HG03196 (cell line): ENCODE measurements at regions not wholly inside any gene's neighbourhood (a gene's known extent, or its start where the extent isn't known, plus 50 kb on each side); places are given as distances from the start of the nearest gene placed in this dataset.
"Not testable (repeated sequence)": the region's sequence is repeated elsewhere in the genome, so short reads cannot be mapped to it uniquely, and the experiment has no call there.

Experiments
- ATAC-seq: cut with Tn5 transposase; IDR thresholded peaks from one replicate; pipeline ENCODE4 v1.9.1; 2021; ENCODE audit not compliant: unreplicated experiment

DNA sequence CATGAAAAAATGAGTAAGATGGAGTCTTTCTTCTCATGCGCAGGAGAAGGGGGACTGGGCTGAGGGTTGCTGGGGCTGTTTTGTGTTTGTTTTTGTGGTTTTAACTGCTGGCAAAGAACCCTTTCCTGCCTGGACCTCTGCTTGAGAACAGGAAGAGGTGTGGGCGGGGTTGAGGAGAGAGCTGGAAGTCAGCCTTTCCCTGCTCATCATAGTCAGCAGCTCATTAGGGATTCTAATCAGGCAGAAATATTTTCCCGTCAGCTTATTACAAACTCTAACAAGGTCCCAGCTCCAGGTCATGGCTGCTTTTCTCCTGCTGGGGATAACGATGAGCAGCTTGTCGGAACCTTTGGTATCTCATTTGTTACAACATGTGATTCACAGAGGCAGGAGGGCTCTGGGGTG is 185.0 kb upstream of the NRXN3 start:
- no peak for ATAC-seq

DNA sequence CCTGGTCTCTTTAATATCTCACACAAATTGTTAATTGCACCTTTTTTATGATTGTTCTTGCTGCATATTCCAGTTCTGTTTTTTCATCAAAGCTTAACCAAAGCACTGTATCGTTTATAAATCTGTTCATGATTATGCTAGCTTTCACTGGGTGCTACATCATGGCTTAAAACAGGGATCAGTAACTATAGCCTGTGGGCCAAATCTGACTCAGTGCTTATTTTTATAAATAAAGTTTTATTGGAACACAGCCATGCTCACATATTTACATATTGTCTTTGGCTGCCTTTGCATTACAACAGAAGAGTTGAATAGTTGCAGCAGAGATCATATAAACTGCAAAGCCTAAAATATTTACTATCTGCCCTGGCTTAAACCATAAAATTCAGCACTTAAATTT is 183.4 kb upstream of the NRXN3 start:
- ATAC-seq: no peak

- ATAC-seq: no peak
Measured at GRCh38 chr14:77988096-77988870, 181.9 kb upstream of the NRXN3 start.

DNA sequence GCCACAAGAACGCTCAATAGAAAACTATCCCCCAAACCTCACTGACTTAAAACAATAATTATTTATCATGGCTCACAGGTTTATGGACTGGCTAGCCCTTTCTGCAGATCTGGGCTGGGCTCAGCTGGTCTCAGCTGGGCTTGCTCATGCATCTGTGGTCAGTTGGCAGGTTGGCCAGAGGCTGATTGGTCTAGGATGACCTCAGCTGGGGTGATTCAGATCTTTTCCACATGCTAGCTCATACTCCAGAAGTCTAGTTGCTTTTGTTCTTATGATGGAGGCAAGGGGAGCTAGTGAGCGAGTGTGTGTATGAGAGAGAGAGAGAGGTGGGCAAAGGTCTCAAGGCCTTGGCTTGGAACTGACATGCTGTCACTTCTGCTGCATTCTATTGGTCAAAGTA is 181.2 kb upstream of the NRXN3 start:
- ATAC-seq: no peak

DNA sequence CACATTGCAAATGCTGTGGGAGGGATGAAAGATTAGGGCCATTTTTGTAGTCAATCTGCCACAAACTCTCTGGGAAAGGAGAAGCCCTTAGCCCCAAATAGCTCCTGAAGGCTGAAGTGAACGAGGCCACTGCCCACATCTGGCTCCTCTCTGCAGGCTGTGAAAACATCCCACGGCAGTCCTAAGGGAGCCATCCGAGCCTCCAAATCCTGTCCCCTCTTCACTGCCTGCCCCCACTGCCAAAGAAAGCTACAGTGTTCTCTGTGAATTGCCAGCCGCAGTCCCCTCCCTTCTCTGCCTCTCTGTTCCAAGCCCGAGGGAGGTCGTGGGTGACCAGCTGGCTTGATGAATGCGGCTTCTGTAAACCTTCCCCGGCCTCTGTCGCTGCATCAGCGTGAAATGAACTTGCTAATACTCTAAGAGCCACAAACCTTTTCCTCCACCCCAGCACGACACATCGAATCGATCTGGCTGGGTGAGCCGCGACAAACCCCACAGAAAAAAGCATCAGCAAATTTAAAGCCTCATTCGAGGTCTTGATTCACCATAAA is 180.7 kb upstream of the NRXN3 start:
- ATAC-seq: no peak

DNA sequence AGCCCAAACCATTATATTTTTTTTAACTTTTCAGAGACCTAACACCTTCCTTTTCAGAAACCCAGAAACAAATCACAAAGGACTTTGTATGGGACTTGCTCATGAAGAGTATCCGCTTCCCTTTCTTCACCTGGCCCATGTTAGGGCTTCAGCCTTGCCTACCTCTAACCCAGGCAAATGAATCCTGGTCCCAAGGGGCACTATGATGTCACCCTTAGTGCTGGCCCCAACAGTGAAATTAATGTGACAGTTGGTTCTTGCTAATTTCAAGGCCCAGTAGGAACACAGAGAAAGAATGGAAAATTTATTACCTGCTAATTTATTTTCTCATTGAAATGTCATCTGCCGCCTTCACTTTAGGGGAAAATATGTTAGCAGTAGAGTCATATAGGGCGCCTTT is 179.8 kb upstream of the NRXN3 start:
- ATAC-seq: no peak

DNA sequence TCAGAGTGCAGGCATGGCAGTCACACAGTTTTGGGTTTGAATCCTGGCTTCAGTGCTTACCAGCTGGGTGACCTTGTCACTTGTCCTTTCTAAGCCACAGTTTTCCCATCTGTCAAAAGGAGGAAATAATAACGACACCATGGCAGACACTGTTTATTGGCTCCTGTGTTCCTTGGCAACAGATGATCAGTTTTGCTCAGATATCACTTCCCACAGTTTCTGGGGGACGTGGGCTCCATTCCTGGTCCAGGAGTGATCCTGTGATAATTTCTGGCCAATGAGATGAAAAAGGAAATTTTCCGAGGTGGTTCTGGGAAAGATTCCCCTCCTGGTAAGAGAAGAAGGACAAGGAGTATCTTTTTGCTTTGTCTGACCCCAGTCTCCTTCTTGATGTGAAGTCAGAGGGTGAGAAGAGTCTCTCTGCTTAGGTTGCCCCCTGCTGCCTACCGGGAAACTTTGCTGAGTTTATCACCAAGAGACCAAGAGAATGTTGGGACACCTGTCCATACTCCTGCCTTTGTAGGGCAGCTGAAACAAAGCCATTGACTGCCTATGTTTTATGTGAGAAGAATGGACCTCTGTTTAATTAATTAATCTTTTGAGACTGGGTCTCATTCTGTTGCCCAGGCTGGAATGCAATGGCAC is 178.9 kb upstream of the NRXN3 start:
- no peak for ATAC-seq

- no peak for ATAC-seq
Measured at GRCh38 chr14:78005325-78005724, 164.8 kb upstream of the NRXN3 start.

DNA sequence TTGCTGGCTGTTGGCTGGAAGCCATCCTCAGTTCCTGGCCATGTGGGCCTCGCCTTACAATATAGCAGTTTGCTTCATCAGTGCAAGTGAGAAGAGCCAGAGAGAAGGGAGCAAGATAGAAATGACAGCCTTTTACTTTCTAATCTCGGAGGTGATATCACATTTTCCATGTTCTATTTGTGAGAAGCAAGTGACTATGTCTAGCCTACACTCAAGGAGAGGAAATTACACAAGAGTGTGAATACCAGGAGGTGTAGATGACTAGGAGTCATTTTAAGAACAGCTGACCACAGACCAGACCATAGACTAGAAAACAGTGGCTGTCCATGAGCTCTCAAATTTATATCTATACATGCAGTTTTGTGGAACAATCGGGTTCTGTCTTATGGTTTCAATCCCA is 163.0 kb upstream of the NRXN3 start:
- no peak for ATAC-seq

DNA sequence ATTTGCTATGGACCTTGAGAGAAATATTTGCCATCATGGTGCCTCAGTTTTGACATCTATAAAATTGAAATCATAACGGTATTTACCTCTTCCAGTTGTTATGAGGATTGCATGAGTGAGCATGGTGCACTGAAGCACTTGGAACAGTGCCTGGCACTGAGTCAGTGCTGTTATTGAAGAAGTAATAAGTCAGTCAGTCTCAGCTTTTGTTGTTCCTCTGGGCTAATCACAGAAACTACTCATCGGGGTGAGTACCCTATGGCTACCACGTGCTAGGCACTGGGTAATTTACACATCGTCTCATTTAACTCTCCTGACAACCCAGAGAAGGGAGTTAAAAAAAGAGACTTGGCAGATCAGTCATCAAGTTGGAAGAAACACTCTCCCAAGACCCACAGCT is 159.5 kb upstream of the NRXN3 start:
- no peak for ATAC-seq

DNA sequence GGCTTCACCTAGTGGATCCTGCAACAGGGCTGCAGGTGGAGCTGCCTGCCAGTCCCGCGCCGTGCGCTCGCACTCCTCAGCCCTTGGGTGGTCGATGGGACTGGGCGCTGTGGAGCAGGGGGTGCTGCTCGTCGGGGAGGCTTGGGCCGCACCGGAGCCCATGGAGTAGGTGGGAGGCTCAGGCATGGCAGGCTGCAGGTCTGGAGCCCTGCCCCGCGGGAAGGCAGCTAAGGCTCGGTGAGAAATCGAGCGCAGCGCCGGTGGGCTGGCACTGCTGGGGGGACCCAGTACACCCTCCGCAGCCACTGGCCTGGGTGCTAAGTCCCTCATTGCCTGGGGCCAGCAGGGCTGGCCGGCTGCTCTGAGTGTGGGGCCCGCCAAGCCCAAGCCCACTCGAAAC is 156.3 kb upstream of the NRXN3 start:
- ATAC-seq: not testable (repeated sequence)

- no peak for ATAC-seq
Measured at GRCh38 chr14:78016532-78016931, 153.6 kb upstream of the NRXN3 start.

- no peak for ATAC-seq
Measured at GRCh38 chr14:78018283-78018682, 151.9 kb upstream of the NRXN3 start.

- ATAC-seq: peak; percentile 73
Measured at GRCh38 chr14:78022059-78022458, 148.1 kb upstream of the NRXN3 start.

DNA sequence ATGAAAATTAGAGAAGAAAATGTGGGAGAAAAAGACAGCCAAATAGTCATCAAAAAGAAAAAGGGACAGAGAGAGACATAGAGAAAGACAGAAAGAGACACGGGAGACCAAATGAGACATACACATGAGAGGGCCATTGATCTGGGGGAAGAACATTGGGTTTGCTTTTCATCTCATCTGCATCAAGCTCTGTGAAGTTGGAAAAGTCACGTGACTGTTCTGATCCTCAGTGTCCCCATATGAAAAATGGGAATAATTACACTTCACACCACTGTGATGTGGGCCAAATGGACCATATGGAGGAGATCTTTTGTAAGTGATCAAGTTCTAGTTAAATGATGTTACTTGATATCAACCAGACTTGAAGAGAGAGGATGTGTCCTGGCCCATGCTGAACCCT is 147.1 kb upstream of the NRXN3 start:
- ATAC-seq: no peak

DNA sequence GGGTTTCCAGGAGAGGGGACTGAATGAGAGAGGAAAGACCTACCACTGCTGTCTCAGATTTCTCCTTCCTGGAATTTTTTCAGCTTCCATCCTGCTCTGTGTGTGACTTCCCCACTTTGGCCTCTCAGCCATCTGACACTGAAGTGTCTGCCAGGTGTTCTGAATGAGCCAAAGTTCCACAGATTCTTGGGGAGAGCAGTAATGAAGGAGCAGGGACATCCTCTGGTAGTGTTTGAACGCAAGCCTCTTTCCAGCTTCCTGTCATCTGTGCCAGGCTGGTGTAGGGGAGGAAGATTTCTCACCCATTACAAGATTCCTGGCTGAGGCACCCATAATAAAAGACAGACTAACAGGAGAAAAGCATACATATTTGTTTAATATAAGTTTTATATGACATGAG is 141.7 kb upstream of the NRXN3 start:
- no peak for ATAC-seq

DNA sequence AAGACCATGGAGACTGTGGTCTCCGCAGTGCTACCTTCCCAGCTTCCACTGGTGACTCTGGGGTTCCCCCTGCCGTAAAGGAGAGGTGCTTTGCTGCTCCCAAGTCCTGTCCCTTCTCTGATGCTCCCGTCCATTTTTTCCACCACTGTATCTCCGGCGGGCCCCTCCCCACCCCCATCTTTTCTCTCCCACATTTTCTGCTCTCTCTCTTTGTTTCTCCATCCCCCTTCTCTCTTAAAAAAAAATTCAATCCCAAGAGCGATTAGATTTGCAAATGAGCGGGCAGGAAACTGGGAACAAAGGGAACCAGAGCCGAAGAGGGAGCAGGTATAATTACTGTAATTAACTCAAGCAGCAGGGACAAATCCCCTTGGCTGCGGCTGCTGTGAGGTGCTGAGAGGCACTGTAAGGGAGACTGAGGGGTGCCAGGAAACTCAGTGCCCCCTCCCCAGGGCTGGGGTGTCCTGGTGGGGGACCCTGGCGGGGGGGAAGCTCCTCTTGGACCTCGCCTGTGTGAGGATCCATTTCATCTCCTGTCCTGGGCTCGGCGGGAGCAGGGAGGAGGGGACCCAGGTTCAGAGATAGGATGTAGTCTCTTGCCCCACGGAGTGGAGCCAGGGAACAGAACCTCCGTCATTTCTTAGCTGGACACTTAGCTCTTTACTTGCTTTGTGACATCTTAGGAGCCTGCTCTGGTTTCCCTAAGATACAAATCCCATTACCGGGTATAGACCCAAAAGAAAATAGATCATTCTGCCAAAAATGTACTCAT is 140.4 kb upstream of the NRXN3 start:
- ATAC-seq: no peak

GRCh38 chr14:78043349-78043748 is 126.8 kb upstream of the NRXN3 start:
- ATAC-seq: no peak

- no peak for ATAC-seq
Measured at GRCh38 chr14:78048120-78048519, 122.1 kb upstream of the NRXN3 start.

DNA sequence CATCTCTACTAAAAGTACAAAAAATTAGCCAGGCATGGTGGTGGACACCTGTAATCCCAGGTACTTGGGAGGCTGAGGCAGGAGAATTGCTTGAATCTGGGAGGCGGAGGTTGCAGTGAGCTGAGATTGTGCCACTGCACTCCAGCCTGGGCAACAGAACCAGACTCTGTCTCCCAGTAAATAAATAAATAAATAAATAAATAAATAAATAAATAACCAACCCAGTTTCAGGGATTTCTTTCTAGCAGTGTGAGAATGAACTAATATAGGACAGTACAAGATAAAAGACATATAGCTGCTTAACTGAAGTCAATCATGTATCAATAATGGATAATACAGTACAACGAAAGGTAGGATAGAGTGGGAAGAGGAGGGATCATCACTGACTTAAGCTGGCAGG is 113.3 kb upstream of the NRXN3 start:
- ATAC-seq: not testable (repeated sequence)

DNA sequence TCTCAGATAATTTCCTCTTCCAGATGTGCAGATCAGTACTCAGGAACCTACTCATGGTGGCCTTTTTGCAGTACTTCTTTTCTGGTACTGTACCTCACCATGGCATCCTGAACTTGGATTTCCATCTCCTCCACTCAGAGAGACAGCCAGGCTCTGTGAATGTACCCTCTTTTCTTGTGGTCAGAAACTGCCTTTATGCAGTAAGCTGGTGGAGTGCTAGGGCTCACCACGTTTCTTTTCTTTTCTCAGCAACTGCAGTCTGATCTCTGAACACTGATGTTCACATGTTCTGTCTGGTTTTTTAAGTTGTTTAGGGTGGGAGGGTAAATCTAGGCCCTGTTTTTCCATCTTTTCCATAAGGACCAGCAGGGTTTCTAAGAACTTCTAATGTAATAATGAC is 99.8 kb upstream of the NRXN3 start:
- no peak for ATAC-seq
